NCI-H748 (cell line): ENCODE measurements at regions not wholly inside any gene's neighbourhood (a gene's known extent, or its start where the extent isn't known, plus 50 kb on each side); places are given as distances from the start of the nearest gene placed in this dataset.
"Not testable (repeated sequence)": the region's sequence is repeated elsewhere in the genome, so short reads cannot be mapped to it uniquely, and the experiment has no call there.

Source experiments
- DNase-seq: peaks from one replicate; lab custom pipeline; 2025; ENCODE audit not compliant: unreplicated experiment; lab: John Stamatoyannopoulos, UW

DNA sequence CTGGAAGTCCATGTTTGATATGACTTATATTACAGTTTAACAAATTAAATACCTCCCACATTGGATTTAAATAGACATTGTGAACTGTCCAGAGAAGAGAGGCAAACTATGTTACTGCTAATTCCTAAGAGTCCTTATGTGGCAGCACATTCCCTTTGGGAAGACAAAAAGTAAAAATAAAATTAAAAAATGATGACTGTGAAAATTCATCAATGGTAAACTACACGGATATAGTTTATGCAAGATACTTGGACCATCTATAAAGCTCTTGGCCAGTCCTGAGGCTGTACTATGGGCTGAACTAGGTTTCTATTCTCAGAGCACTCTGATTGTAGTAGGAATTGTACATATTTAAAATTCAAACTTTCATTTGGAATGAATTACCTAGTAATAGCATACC is 206.4 kb downstream of the LRRK2 start:
- no peak for DNase-seq

DNA sequence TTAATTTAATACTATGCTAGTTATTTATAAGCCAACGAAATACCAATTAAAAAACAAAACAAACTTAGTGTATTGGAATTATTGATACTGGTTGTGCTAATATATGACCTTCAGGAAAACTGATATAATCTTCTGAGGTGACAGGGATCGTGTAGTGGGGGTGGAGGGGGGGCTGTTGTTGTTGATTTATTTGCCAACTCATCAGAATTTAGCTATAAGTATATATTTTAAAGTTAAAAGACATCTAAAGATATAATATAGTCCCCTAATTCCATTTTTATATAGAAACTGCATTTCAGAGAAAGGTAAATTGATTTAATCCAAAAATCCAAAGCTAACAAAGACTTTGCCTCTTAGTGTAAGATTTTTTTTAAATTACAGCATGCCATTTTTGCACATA is 210.5 kb downstream of the LRRK2 start:
- no peak for DNase-seq

GRCh38 chr12:40435951-40436350 is 211.2 kb downstream of the LRRK2 start:
- no peak for DNase-seq

DNA sequence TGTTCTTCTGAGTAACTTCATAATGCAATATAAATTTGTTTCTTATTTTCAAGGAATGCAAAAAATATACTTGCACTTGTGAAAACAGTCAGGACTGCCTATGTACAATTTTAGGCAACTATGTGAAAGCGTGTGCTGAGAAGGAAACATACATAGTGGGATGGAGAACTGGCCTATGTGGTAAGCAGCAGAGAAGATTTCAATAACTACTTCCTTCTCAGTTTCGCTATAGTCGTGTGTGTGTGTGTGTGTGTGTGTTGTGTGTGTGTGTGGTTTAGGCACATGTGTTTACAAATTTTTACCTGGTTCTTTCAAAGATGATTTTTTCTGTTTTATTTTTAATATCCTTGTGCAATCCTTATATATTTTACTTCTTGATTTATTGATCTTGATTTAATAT is 211.8 kb downstream of the LRRK2 start:
- no peak for DNase-seq

DNA sequence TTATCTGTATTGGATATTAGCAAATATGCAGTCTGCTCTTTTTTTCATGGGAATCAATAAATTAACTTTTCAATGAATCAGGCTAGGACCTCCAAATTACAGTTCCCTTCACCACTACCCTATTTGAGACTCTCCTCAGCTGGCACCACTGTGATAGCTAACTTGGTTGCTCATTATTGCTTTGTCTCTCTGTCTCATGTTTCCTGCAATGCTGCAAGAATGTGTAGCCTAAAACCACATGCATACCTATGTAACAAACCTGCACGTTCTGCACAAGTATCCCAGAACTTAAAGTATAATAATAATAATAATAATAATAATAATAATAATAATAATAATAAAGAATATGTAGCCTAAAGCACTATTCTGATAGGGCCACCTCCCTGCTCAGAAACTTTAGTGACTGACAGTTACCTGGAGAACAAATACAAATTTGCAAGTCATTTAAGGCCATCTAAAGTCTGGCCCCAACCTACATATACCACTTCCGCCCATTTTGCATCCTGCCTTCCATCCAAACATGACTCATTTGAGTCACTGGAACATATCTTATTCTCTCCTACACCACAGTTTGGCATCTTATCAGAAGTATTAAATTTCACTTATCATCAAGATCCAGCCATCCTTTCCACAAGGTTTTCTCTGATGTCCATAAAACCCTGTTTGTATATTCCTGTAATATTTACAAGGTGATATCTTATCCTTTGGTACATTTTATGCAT is 215.1 kb downstream of the LRRK2 start:
- no peak for DNase-seq

GRCh38 chr12:40444174-40444573 is 219.4 kb downstream of the LRRK2 start:
- DNase-seq, result no peak

DNA sequence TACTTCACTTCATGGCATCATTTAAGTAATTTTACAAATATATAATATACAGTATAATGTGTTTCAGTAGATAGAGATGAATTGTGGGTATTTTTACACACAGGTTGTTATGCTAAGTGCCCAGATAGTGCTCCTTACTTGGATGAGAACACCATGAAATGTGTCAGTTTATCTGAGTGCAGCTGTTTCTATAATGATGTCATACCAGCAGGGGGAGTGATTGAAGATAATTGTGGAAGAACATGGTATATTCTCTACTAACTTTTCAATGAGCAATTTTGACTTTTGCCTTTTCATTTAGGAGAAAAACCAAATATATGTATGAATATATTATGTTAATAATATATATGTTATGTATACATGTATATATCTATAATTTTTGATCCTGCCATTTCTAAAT is 221.6 kb downstream of the LRRK2 start:
- DNase-seq, result peak; percentile 42

DNA sequence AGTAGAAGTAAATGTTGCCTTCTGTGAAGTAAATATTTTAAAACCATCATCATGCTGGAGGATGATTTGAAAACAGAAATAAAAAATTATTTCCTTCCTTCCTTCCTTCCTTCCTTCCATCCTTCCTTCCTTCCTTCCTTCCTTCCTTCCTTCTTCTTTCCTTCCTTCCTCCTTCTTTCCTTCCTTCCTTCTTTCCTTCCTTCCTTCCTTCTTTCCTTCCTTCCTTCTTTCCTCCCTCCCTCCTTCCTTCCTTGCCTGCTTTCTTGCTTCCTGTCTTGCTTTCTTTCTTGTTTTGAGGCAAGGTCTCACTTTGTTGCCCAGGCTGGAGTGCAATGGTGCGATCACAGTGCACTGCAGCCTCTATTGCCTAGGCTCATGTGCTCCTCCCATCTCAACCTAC is 223.7 kb downstream of the LRRK2 start:
- DNase-seq, result not testable (repeated sequence)

- DNase-seq, result no peak
These were observed 226.9 kb downstream of the LRRK2 start for GRCh38 chr12:40451661-40452060.

DNA sequence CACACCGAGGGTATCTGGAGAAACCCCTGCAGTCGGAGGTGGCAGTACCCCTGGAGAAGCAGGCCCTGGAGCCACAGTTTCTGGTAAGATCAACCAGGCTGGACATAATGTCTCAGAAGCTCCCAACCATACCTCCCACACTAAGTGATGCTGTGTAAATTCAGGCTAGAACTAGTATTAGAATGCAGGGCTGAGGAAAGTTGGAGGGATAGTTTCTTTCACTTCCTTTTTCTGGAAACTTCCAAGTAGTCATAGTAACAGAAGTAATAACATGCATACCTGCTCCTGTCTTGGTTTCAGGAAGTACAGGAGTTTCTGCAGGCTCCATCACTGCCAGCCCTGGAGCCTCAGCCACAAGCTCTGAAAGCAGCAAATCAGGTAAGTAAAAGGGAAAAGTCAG is 228.1 kb upstream of the CNTN1 start:
- no peak for DNase-seq

GRCh38 chr12:40469736-40470135 is 222.5 kb upstream of the CNTN1 start:
- DNase-seq, result peak; percentile 9

- no peak for DNase-seq
These were observed 218.3 kb upstream of the CNTN1 start for GRCh38 chr12:40473962-40474361.

DNA sequence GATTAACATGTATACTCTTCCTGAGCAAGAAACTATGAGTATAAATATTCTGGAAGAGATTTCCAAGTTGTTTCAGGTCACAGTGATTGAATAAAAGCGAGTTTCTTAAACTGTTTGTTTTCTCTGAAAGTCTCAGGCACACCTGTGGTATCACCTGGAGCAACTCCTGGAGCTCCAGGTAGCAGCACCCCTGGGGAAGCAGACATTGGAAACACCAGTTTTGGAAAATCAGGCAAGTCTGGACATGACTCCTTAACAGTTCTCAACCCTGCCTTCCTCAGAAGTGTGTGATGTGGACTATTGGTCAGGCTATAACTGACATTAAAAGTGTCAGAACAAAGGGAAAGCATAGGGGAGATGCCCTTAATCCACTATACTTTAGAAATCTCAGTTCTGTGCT is 217.6 kb upstream of the CNTN1 start:
- DNase-seq, result peak; percentile 5

- no peak for DNase-seq
These were observed 192.4 kb upstream of the CNTN1 start for GRCh38 chr12:40499856-40500255.

DNA sequence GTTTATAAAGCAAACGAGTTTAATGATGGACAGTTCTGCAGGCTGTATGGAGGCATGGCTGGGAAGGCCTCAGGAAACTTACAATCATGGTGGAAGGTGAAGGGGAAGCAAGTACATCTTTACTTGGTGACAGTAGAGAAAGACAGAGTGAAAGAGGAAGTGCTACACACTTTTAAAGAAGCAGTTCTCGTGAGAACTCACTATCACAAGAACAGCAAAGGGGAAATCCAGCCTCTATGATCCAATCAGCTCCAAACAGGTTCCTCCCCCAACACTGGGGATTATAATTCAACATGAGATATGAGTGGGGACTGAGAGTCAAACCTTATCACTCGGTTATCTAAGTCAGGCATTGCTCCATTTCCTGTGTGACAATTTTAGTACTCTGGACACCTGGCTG is 189.9 kb upstream of the CNTN1 start:
- DNase-seq, result no peak

DNA sequence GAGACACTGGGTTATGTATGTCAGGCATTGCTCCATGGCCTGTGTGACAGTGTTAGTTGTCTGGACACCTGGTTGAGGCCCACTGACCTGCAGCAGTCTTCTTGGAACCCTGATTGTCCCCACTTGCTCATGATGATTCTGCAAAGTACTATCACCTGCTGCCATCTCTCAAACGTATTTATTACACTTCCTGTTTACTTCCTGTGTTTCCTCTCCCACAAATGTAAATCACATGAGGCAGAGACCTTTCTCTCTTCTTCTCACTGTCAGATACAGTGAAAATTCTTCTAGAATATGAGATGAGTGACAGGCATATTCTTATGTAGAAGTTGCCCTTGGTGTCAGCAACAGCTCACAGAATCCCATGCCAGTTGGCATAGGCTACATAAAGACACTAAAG is 186.9 kb upstream of the CNTN1 start:
- DNase-seq, result no peak

DNA sequence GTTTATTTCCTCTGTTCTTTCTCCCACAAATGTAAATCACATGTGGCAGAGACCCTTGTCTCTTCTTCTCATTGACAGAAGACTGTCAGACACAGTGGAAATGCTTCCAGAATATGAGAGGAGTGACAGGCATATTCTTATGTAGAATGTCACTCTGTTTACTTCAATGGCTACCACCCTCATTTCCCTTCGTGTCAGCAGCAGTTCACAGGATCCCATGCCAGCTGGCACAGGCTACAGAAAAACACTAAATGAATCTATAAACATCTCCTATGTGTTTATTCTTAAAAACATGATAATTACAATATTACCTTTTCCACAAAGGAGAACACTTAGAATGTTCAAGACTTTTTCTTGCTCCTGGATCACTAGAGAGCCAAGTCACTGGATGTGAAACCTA is 183.8 kb upstream of the CNTN1 start:
- no peak for DNase-seq

DNA sequence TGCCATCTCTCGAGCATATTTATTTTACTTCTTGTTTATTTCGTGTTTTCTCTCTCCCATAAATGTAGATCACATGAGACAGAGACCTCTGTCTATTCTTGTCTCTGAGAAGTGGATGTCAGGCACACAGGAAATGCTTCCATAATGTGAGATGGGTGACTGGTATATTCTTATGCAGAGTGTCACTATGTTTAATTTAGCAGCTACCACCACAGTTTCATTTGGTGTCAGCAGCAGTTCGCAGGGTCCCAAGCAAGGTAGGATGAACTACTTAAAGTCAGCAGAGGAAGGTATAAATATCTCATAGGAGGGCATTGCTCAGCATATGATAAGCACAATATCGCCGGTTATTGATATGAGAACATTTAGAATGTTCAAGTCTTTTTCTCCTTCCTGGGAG is 180.9 kb upstream of the CNTN1 start:
- DNase-seq, result no peak

- no peak for DNase-seq
These were observed 177.0 kb upstream of the CNTN1 start for GRCh38 chr12:40515041-40515816.

DNA sequence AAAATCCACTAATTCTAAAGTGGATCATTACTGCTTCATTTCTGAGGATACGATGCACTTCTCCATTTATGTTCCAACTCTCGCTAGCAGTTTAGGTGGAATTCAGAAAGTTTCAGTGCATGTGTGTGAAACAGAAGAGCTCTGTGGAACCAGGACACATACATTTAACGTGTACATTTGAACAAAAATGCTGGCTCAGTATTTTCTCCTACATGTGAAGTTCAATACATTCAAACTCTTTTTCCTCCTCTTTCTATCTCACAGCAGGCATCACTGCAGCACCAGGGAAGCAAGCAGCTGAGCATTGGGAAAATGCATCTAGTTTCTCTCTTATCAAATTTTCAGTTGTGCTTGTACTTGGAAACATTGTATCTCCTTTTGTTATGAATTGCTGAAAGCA is 169.4 kb upstream of the CNTN1 start:
- no peak for DNase-seq

- DNase-seq, result no peak
These were observed 167.2 kb upstream of the CNTN1 start for GRCh38 chr12:40525054-40525453.

DNA sequence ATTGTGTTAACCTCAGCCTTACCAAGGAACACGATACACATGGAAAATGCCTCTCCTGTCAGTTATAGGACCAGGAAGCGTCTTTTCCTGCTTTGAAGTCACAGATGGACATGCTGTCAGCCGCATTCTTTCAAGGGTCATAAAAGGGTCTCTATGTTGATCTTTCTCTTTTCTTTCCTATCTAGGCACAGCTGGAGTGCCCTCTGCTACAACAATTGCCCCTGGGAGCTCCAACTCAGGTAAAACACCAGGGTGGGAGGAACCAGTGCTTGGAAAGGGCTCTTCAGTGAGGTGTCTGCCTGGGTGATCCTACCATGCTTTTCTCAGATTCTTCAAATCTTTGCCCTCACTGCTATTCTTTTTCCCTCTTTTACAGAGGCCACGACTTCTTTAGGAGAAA is 157.4 kb upstream of the CNTN1 start:
- no peak for DNase-seq

DNA sequence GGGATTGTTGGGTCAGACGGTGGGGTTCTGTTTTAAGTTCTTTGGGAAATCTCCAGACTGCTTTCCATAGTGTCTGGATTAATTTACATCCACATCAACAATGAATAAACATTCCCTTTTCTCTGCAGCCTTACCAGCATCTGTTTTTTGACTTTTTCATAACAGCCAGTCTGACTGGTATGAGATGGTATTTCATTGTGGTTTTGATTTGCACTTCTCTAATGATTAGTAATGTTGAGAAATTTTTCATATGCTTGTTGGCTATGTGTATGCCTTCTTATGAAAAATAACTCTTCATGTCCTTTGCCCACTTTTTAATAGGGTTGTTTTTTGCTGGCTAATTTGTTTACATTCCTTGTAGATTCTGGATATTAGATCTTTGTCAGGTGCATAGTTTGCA is 140.8 kb upstream of the CNTN1 start:
- no peak for DNase-seq
